Uterus (tissue), 3 donors: ENCODE measurements at regions not wholly inside any gene's neighbourhood (a gene's known extent, or its start where the extent isn't known, plus 50 kb on each side); places are given as distances from the start of the nearest gene placed in this dataset.
A peak's percentile ranks its signal among the peaks of the same experiment; 100 is the strongest.

Experiments used
- DNase-seq, 2 donors: peaks; one replicate each; pipeline ENCODE4 v3.0.0-alpha.2; 2019 to 2020
- H3K27ac ChIP-seq, 2 donors: fragments of 200-600 bp; sonication (generic); 1 replicate in 1 of 2; 2 replicates in 1 of 2; pipeline ENCODE4 v1.5.1; 2016 to 2018
- H3K27me3 ChIP-seq, 2 donors: fragments of 200-600 bp; sonication (generic); one replicate each; pipeline ENCODE4 v1.5.1; 2018 to 2019; ENCODE audit warnings: control low read depth in 1 of 2
- H3K36me3 ChIP-seq, 2 donors: fragments of 200-600 bp; sonication (generic); one replicate each; pipeline ENCODE4 v1.5.1; 2019; ENCODE audit warnings: control low read depth in 1 of 2
- H3K4me1 ChIP-seq, 2 donors: fragments of 200-600 bp; sonication (generic); one replicate each; pipeline ENCODE4 v1.5.1; 2018 to 2019; ENCODE audit warnings: control low read depth in 1 of 2
- H3K4me3 ChIP-seq, 2 donors: fragments of 200-600 bp; sonication (generic); 1 replicate in 1 of 2; 2 replicates in 1 of 2; pipeline ENCODE4 v1.5.1; 2018 to 2019; ENCODE audit warnings: mild to moderate bottlenecking in 1 of 2
- H3K9me3 ChIP-seq, 2 donors: fragments of 200-600 bp; sonication (generic); one replicate each; pipeline ENCODE4 v1.5.1; 2019; ENCODE audit warnings: control low read depth in 1 of 2
- CTCF ChIP-seq, 4 experiments: fragments of 200-600 bp in 2 of 4; fragments of 450-650 bp in 2 of 4; sonication (generic) in 2 of 4; IDR thresholded peaks; one replicate each; pipeline ENCODE4 v1.5.1; 2016 to 2019; ENCODE audit warnings: antibody characterized with exemption in 4 of 4, mild to moderate bottlenecking in 2 of 4, moderate library complexity in 1 of 4
- POLR2A ChIP-seq, 2 donors: fragments of 450-650 bp; IDR thresholded peaks; one replicate each; pipeline ENCODE4 v1.6.1; 2016; ENCODE audit warnings: antibody characterized with exemption in 2 of 2, mild to moderate bottlenecking in 1 of 2, moderate library complexity in 1 of 2
- intact Hi-C: fragments of 100-400 bp; cut with DNase I; formaldehyde crosslinking; loops from one replicate; pipeline ENCODE4 v1.15.1; 2023; ENCODE audit warnings: low total_unique reads
- donor health status: DM: yes; HTN: yes; CAD: no.

- Histone ChIP-seq H3K36me3 (no peaks in the 10 kb centered on the region), H3K9me3 (no peaks in the 10 kb centered on the region), H3K27ac (no peak overlapping the region), H3K4me1 (no peaks in the 10 kb centered on the region), H3K4me3 (no peak overlapping the region), H3K27me3 (no peaks in the 10 kb centered on the region)
- TF ChIP-seq CTCF (IDR thresholded peaks at IDR 0.05) (no peak), POLR2A (IDR thresholded peaks at IDR 0.05) (no peak)
- DNase-seq, result no peak
- intact Hi-C loops, result no loop called here
Measured at GRCh38 chr14:89540009-89540829, 123.2 kb upstream of the FOXN3 start.

- Histone ChIP-seq H3K27me3 (no peaks in the 10 kb centered on the region), H3K9me3 (no peaks in the 10 kb centered on the region), H3K4me1 (no peaks in the 10 kb centered on the region), H3K36me3 (no peaks in the 10 kb centered on the region), H3K4me3 (no peak overlapping the region), H3K27ac (no peak overlapping the region)
- intact Hi-C loops, result no loop called here
- TF ChIP-seq POLR2A (IDR thresholded peaks at IDR 0.05), result no peak
- TF ChIP-seq CTCF (IDR thresholded peaks at IDR 0.05), result no peak
- DNase-seq, result no peak
Measured at GRCh38 chr14:89537911-89538310, 120.9 kb upstream of the FOXN3 start.

GRCh38 chr14:89534902-89535685, 118.1 kb upstream of the FOXN3 start:
- no peaks in the 10 kb centered on the region for H3K9me3 ChIP-seq
- no peaks in the 10 kb centered on the region for H3K4me1 ChIP-seq
- H3K36me3 ChIP-seq, result no peaks in the 10 kb centered on the region
- DNase-seq, result no peak
- no peaks in the 10 kb centered on the region for H3K27me3 ChIP-seq
- H3K27ac ChIP-seq, result peak overlapping the region in 1 of 2 donors; percentile 5
- H3K4me3 ChIP-seq, result no peak overlapping the region
- intact Hi-C loops, result no loop called here
- TF ChIP-seq CTCF (IDR thresholded peaks at IDR 0.05) (no peak), POLR2A (IDR thresholded peaks at IDR 0.05) (no peak)

- intact Hi-C loops, result no loop called here
- H3K36me3 ChIP-seq, result no peaks in the 10 kb centered on the region
- no peaks in the 10 kb centered on the region for H3K4me1 ChIP-seq
- no peak overlapping the region for H3K27ac ChIP-seq
- no peaks in the 10 kb centered on the region for H3K27me3 ChIP-seq
- TF ChIP-seq CTCF (IDR thresholded peaks at IDR 0.05) (no peak), POLR2A (IDR thresholded peaks at IDR 0.05) (no peak)
- no peak overlapping the region for H3K4me3 ChIP-seq
- no peaks in the 10 kb centered on the region for H3K9me3 ChIP-seq
- DNase-seq, result no peak
Measured at GRCh38 chr14:89533766-89534165, 116.7 kb upstream of the FOXN3 start.

GRCh38 chr14:89533136-89533535, 116.1 kb upstream of the FOXN3 start:
- intact Hi-C loops, result no loop called here
- no peaks in the 10 kb centered on the region for H3K4me1 ChIP-seq
- H3K36me3 ChIP-seq, result no peaks in the 10 kb centered on the region
- no peak overlapping the region for H3K4me3 ChIP-seq
- H3K9me3 ChIP-seq, result no peaks in the 10 kb centered on the region
- no peak for DNase-seq
- no peak overlapping the region for H3K27ac ChIP-seq
- TF ChIP-seq POLR2A (IDR thresholded peaks at IDR 0.05) (no peak), CTCF (IDR thresholded peaks at IDR 0.05) (no peak)
- no peaks in the 10 kb centered on the region for H3K27me3 ChIP-seq
